Inferior parietal cortex (tissue), 1 donor: ENCODE measurements at regions not wholly inside any gene's neighbourhood (a gene's known extent, or its start where the extent isn't known, plus 50 kb on each side); places are given as distances from the start of the nearest gene placed in this dataset.

Experiments
- DNase-seq: peaks from one replicate; pipeline ENCODE4 v3.0.0-alpha.2; 2016; ENCODE audit errors: extremely low spot score

DNA sequence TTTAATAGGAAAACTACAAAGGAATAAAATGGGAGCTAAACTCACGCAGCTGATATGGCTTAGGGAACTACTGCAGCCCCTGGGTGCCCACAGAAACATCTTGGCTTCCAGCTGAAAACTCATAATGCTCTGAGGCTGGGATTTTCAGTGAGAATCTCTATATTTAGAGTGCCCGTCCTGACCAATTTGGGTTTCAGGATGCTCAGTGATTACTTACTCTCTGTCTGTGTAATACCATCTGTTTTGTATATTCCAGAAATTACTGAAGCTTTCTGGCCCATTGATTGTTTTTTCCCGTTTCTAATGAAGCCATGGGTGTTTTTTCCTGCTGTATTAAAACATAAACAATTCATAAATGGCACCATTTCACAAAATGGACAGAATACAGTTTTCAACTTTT lies 50.6 kb upstream of the ZNF385D start:
- DNase-seq: no peak

DNA sequence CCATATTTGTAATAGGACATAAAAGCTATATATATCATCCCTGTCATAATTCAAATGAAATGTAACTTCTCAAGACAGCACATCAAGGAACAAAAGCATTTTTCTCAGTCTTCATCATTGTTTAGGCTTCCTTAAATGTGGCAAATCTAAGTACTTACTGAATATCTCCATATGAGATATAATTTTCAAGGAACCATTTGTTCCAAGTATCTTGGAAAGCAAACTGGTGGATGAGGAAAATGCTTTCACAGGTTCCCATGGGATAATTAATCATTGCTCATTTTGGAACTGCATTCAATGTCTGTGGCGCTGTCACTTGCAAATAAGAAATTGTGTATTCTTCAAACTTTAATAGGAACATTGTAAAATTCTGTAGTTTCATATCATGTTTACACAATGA lies 52.6 kb upstream of the ZNF385D start:
- no peak for DNase-seq

DNA sequence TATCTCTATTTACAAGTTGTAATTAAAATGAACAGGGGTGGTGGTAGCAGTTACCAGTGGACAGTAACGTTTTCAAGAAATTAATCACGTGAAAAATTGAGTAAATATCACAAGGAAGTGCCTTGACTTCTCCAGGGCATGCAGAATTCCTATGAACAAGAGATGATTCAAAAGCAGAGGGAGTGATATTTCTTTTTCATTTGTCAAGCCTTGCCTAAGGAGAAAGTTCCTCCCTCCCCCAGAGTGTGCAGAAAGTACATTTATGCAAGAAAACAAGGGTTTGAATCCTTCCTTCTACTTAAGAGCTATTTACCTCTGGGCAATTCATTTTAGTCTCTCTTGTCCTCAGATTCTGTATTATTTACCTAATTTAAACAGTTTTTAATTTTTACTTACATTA lies 53.3 kb upstream of the ZNF385D start:
- no peak for DNase-seq

DNA sequence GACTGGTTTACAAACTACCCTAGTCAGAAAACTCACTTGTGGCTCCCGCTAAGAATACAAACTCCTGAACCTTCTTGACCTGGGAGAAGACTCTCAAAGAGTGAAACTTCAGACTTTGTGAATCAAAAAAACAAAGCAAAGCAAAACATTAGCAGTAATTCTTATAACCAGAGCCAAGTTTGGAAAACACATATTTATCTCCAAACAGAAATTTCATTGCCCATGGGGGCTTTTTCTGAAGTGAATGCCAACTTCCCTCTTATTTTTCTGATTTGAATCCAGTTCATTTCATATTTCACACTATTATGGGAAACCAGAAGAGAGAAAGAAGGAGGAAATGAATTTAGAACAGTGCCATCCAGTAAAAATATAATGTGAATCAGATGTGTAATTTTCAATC lies 55.7 kb upstream of the ZNF385D start:
- no peak for DNase-seq

DNA sequence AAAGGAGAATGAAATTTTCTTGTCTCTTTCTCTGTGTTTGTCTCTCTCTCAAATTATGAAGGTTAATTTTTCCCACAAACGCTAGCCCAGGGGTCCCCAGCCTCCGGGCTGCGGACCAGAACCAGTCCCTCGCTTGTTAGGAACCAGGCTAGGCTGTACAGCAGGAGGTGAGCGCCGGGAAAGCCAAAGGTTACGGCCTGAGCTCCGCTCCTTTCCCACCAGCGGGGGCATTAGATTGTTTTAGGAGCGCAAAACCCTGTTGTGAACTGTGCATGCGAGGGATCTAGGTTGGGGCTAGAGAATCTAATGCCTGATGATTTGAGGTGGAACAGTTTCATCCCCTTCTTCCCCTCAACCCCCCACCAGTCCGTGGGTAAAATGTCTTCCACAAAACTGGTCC lies 74.7 kb upstream of the ZNF385D start:
- DNase-seq: no peak

GRCh38 chr3:21826416-21826815 lies 75.4 kb upstream of the ZNF385D start:
- no peak for DNase-seq

DNA sequence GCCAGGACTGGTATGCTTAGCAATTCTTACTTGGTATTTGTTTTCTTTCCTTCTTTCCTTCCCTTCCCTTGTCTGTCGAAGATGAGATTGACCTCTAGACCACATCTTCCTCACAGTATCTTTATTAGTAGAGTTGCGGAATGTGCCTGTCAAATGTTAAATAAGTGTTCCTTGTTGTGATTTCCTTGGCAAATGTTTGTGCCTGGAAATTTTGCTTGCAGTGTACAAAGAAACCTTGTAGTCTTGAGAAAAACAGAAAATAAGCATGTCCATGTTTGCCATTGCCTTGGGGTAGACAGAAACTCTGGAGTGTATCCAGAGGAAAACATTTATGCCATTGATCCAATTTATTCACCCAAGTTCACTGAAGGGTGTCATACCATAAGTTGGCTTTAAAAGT lies 79.5 kb upstream of the ZNF385D start:
- no peak for DNase-seq

- no peak for DNase-seq
Measured at GRCh38 chr3:21835264-21835663, 84.3 kb upstream of the ZNF385D start.

GRCh38 chr3:21836227-21836626 lies 85.2 kb upstream of the ZNF385D start:
- no peak for DNase-seq

DNA sequence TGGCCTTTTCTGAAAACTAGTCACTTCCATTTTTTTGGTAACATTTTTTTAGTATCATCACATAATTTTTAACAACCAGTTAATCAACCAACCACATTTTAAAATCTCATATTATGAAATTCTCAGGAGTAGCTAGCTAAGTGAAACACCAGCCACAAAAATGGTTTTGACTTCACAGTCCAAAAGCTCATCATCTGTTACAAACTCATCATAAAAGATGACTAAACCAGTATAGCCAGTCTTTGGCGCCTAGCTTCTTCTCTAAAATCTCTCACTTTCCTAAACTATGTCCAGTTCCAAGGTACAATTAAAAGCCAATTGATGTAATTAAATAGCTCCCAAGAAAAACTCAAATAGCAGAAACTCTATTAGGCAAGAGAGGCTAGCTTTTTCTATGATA lies 88.2 kb upstream of the ZNF385D start:
- DNase-seq: no peak

- DNase-seq: no peak
Measured at GRCh38 chr3:21839592-21839991, 88.6 kb upstream of the ZNF385D start.

DNA sequence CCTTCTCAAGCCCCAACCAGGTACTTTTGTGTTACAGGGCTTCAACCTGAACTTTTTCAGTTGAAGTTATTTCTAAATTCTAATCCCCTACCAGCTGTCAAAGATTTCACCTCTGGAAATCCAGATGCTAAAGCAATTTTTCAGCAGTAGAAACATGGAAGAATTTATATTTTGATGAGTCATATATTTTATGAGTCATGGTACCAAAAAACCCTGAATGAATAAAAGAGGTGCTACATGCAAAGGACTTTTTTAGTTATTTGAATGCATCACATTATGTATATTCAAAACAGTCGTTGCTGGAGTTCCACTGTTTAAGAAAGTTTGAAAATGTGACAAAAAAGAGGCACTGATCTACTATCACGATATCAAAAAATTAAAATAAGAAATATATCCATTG lies 96.0 kb upstream of the ZNF385D start:
- no peak for DNase-seq

- DNase-seq: no peak
Measured at GRCh38 chr3:21859124-21860081, 108.4 kb upstream of the ZNF385D start.

DNA sequence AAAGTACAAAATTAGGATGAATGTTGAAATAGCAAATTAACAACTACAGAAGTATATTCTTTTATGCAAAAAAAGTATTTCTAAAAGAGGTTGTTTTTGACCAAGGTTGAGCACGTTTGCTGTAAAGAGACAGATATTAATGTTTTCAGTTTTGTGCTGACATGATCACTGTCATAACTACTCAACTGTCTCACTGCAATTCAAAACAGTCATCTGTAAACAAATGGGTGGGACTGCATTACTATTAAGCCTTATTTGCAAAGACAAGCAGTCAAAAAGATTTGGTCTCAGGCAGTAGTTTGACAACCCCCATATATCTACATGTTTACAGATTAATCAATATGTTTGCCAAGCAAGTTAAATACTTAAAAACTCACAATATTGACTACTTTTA lies 109.1 kb upstream of the ZNF385D start:
- no peak for DNase-seq

DNA sequence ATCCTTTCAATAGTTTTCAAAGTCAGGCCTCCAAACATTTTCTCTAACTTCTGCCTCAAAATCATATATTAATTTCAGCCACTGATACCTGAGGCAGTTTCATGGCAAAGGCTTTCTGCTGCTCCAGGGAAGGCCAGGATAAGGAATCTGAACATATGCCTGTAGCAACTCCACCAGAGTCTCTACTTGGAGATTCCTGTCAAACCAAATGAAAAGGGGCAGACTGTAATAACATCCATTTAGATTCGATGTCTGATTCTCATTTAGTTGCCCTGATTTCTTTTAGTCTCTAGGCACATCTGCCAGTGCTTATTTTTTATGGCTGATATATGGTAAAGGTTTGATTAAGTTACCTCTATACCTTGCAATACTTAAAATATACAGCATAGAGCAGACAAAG lies 109.6 kb upstream of the ZNF385D start:
- DNase-seq: no peak

DNA sequence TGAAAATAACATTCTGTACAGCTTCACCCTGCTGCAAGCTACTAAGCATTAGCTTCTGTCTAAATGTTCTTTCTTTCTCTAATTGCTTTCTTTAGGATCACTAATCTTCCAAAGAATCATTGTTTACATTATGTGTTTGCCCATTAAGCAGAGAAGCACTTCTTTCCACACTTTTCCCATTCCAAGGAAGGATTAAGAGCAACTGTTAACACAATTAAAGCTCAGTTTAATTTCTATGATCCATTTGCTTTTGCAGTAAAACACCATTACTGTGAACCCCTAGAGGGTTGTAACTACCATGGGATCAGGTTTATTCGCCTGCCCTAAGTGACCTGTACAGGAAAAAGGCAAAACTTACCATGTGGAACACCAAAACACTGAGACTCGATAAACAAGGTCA lies 125.8 kb upstream of the ZNF385D start:
- no peak for DNase-seq

GRCh38 chr3:21877214-21877754 lies 126.3 kb upstream of the ZNF385D start:
- no peak for DNase-seq

GRCh38 chr3:21879184-21879886 lies 128.3 kb upstream of the ZNF385D start:
- no peak for DNase-seq

DNA sequence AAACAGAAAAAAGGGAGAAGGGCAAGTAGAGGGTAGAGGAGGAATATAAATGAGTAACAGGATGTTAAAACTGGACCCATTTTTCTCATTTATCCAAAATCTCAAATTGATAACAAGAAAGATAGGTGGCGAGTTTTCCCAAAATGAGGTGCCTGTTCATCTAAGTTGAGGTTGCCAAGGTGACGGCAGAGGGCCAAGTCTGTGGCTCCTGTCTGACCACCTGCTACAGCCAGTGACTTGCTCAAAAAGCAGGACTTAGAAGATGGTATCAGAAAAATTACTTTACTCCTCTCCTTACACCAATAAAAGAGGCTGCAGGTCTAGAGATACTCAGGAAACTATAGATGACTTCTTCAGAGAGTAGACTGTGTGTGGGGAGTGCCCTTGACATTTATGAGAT lies 137.6 kb upstream of the ZNF385D start:
- DNase-seq: no peak

GRCh38 chr3:21889166-21889565 lies 138.2 kb upstream of the ZNF385D start:
- no peak for DNase-seq

- no peak for DNase-seq
Measured at GRCh38 chr3:21892104-21892503, 141.1 kb upstream of the ZNF385D start.

DNA sequence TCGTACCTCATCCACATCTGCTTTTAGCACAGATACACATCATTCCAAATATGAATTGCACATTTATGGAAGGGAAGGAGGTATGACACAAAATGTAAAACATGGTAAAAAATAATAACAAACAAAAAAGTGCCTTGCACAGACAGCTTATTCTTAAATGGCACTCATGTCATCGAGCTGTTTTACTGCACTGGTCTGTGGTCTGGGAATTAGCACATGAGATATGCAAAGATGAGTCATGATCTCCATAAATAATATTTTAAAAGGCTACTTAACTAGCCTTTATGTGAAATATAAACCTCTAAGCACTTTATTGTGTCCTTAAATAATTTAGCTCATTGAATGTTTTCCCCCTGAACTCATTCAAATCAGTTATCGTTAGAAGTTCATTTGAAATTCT lies 142.2 kb upstream of the ZNF385D start:
- no peak for DNase-seq
